ENCODE measurements at regions not wholly inside any gene's neighbourhood (a gene's known extent, or its start where the extent isn't known, plus 50 kb on each side); places are given as distances from the start of the nearest gene placed in this dataset.

GRCh38 chr12:114302606-114303315 lies 103.2 kb downstream of the TBX5 start:
- Histone ChIP-seq H4K20me1 (ENCODE audit: insufficient read depth, low read length) (no peaks in the 10 kb centered on the region), H3K9ac (ENCODE audit: low read length) (no peak overlapping the region), H3K9me3 (ENCODE audit: insufficient read depth, low read length) (no peaks in the 10 kb centered on the region), H3K4me1 (ENCODE audit: low read length) (no peaks in the 10 kb centered on the region), H3K36me3 (replicated peaks; ENCODE audit: low read depth, low read length) (no peaks in the 10 kb centered on the region), H2AFZ (ENCODE audit: low read depth, low read length) (no peak overlapping the region), H3K27ac (ENCODE audit: low read length) (no peak overlapping the region), H3K27me3 (ENCODE audit: low read depth, low read length) (no peaks in the 10 kb centered on the region), H3K4me2 (ENCODE audit: low read length) (no peak overlapping the region), H3K4me3 (ENCODE audit: low read length) (no peak overlapping the region), H3K79me2 (ENCODE audit: low read length) (no peaks in the 10 kb centered on the region)
- TF ChIP-seq CTCF (IDR thresholded peaks at IDR 0.05; ENCODE audit: low read depth, low read length), result no peak
- TF ChIP-seq EZH2phosphoT487 (IDR thresholded peaks at IDR 0.05; ENCODE audit: low read depth), result no peak

- Histone ChIP-seq H3K27me3 (ENCODE audit: low read depth, low read length) (no peaks in the 10 kb centered on the region), H3K4me3 (ENCODE audit: low read length) (no peak overlapping the region), H4K20me1 (ENCODE audit: insufficient read depth, low read length) (no peaks in the 10 kb centered on the region), H2AFZ (ENCODE audit: low read depth, low read length) (no peak overlapping the region), H3K4me2 (ENCODE audit: low read length) (no peak overlapping the region), H3K4me1 (ENCODE audit: low read length) (no peaks in the 10 kb centered on the region), H3K9ac (ENCODE audit: low read length) (no peak overlapping the region), H3K27ac (ENCODE audit: low read length) (no peak overlapping the region), H3K79me2 (ENCODE audit: low read length) (no peaks in the 10 kb centered on the region), H3K36me3 (replicated peaks; ENCODE audit: low read depth, low read length) (no peaks in the 10 kb centered on the region), H3K9me3 (ENCODE audit: insufficient read depth, low read length) (no peaks in the 10 kb centered on the region)
- TF ChIP-seq CTCF (IDR thresholded peaks at IDR 0.05; ENCODE audit: low read depth, low read length) (no peak), EZH2phosphoT487 (IDR thresholded peaks at IDR 0.05; ENCODE audit: low read depth) (no peak)
These were observed 103.8 kb downstream of the TBX5 start for GRCh38 chr12:114302117-114302516.

GRCh38 chr12:114294303-114294685 lies 111.7 kb downstream of the TBX5 start:
- H3K4me1 ChIP-seq (ENCODE audit: low read length), result no peaks in the 10 kb centered on the region
- TF ChIP-seq CTCF (IDR thresholded peaks at IDR 0.05; ENCODE audit: low read depth, low read length) (no peak), EZH2phosphoT487 (IDR thresholded peaks at IDR 0.05; ENCODE audit: low read depth) (no peak)

GRCh38 chr12:114293571-114294302 lies 112.2 kb downstream of the TBX5 start:
- H3K27ac ChIP-seq (ENCODE audit: low read length), result no peak overlapping the region
- no peak for TF ChIP-seq EZH2phosphoT487 (IDR thresholded peaks at IDR 0.05; ENCODE audit: low read depth)
- no peak for TF ChIP-seq CTCF (IDR thresholded peaks at IDR 0.05; ENCODE audit: low read depth, low read length)
- no peaks in the 10 kb centered on the region for H3K36me3 ChIP-seq (replicated peaks; ENCODE audit: low read depth, low read length)

More at GRCh38 chr12:114294303-114294685, 111.7 kb downstream of the TBX5 start:
- Histone ChIP-seq H3K79me2 (ENCODE audit: low read length) (no peaks in the 10 kb centered on the region), H3K9me3 (ENCODE audit: insufficient read depth, low read length) (no peaks in the 10 kb centered on the region), H3K4me2 (ENCODE audit: low read length) (no peak overlapping the region), H3K27me3 (ENCODE audit: low read depth, low read length) (no peaks in the 10 kb centered on the region), H3K27ac (ENCODE audit: low read length) (no peak overlapping the region), H3K9ac (ENCODE audit: low read length) (no peak overlapping the region), H4K20me1 (ENCODE audit: insufficient read depth, low read length) (no peaks in the 10 kb centered on the region), H3K4me3 (ENCODE audit: low read length) (no peak overlapping the region), H3K36me3 (replicated peaks; ENCODE audit: low read depth, low read length) (no peaks in the 10 kb centered on the region), H2AFZ (ENCODE audit: low read depth, low read length) (no peak overlapping the region)

More at GRCh38 chr12:114293571-114294302, 112.2 kb downstream of the TBX5 start:
- H3K4me2 ChIP-seq (ENCODE audit: low read length), result no peak overlapping the region
- no peak overlapping the region for H3K9ac ChIP-seq (ENCODE audit: low read length)
- no peaks in the 10 kb centered on the region for H3K4me1 ChIP-seq (ENCODE audit: low read length)
- no peaks in the 10 kb centered on the region for H4K20me1 ChIP-seq (ENCODE audit: insufficient read depth, low read length)
- no peak overlapping the region for H2AFZ ChIP-seq (ENCODE audit: low read depth, low read length)
- H3K79me2 ChIP-seq (ENCODE audit: low read length), result no peaks in the 10 kb centered on the region
- H3K9me3 ChIP-seq (ENCODE audit: insufficient read depth, low read length), result no peaks in the 10 kb centered on the region
- H3K27me3 ChIP-seq (ENCODE audit: low read depth, low read length), result no peaks in the 10 kb centered on the region
- H3K4me3 ChIP-seq (ENCODE audit: low read length), result no peak overlapping the region

Data from OCI-LY3 (cell line).